ENCODE measurements at regions not wholly inside any gene's neighbourhood (a gene's known extent, or its start where the extent isn't known, plus 50 kb on each side); places are given as distances from the start of the nearest gene placed in this dataset.
"Not testable (repeated sequence)": the region's sequence is repeated elsewhere in the genome, so short reads cannot be mapped to it uniquely, and the experiment has no call there.

DNA sequence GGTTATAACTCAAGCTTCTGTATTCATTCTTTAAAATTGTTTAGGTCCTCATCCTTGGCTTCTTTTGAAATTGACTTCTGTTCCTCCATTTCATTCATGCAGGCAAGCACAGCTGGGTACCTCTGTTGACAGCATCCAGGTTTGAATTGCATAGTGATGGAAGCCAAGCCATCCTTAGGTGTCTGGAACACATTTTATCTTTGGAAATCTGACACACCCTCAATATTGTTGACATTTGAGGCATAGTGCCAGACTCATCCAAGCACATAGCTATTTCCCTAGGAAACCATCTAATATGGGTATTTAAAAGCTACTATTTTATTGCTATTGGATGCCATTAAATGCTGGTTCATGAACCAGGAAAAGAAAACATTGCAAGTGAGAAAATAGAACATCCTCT, 142.1 kb upstream of the PTPRZ1 start:
- TF ChIP-seq, protein P1, sequence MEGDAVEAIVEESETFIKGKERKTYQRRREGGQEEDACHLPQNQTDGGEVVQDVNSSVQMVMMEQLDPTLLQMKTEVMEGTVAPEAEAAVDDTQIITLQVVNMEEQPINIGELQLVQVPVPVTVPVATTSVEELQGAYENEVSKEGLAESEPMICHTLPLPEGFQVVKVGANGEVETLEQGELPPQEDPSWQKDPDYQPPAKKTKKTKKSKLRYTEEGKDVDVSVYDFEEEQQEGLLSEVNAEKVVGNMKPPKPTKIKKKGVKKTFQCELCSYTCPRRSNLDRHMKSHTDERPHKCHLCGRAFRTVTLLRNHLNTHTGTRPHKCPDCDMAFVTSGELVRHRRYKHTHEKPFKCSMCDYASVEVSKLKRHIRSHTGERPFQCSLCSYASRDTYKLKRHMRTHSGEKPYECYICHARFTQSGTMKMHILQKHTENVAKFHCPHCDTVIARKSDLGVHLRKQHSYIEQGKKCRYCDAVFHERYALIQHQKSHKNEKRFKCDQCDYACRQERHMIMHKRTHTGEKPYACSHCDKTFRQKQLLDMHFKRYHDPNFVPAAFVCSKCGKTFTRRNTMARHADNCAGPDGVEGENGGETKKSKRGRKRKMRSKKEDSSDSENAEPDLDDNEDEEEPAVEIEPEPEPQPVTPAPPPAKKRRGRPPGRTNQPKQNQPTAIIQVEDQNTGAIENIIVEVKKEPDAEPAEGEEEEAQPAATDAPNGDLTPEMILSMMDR (IDR thresholded peaks at IDR 0.05): no peak
- Histone ChIP-seq H3K27me3 (replicated peaks; ENCODE audit: insufficient read depth) (no peaks in the 10 kb centered on the region), H3K27ac (no peak overlapping the region), H3K36me3 (no peaks in the 10 kb centered on the region), H3K4me1 (ENCODE audit: control insufficient read depth in 1 of 2, low read depth in 2 of 2) (no peaks in the 10 kb centered on the region), H3K9me3 (peaks cover 9% of the 10 kb centered on the region), H3K4me3 (no peak overlapping the region)
- no peak for ATAC-seq (ENCODE audit: insufficient number of reproducible peaks, low FRiP score, low read depth)
- no peak for DNase-seq (ENCODE audit: low spot score)

DNA sequence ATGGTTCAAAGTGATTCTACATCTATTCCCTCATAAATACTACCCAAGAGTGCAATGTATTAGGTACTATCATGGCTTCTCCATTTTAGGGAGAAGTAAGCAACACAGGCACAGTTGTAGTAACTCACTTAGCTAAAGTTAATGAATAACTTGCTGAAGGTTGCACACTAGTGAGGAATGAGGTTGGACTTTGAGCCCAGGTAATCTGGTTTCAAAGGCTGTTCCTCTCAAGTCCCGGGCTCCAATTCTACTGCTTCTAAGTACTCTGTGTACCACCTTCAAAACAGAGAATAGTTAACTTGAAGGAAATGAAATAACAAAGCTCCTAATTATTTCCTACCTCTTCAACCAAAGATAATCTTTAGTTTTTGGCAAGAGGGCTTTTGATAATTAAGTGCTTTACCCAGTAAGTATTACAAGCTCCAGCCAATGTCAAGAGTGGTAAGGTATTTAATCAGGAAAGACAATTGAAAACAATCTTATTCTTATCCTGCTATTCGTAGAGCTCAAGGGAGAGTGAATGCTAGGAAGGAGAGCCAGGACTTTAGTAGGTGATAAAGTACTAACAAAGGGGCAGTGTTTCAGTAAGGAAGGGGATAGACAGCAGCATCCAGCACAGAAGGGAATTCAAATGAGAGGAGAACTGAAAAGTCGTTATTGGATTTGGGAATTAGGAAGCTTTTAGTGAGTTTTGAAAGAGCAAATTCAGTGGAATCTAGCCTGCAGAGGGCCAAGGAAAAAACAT, 158.2 kb upstream of the PTPRZ1 start:
- no peak overlapping the region for H3K27ac ChIP-seq
- H3K27me3 ChIP-seq (replicated peaks; ENCODE audit: insufficient read depth): no peaks in the 10 kb centered on the region
- TF ChIP-seq, protein P1 (IDR thresholded peaks at IDR 0.05): no peak
- no peaks in the 10 kb centered on the region for H3K36me3 ChIP-seq
- H3K9me3 ChIP-seq: no peaks in the 10 kb centered on the region
- H3K4me3 ChIP-seq: no peak overlapping the region
- no peak for ATAC-seq (ENCODE audit: insufficient number of reproducible peaks, low FRiP score, low read depth)
- H3K4me1 ChIP-seq (ENCODE audit: control insufficient read depth in 1 of 2, low read depth in 2 of 2): no peaks in the 10 kb centered on the region
- no peak for DNase-seq (ENCODE audit: low spot score)

DNA sequence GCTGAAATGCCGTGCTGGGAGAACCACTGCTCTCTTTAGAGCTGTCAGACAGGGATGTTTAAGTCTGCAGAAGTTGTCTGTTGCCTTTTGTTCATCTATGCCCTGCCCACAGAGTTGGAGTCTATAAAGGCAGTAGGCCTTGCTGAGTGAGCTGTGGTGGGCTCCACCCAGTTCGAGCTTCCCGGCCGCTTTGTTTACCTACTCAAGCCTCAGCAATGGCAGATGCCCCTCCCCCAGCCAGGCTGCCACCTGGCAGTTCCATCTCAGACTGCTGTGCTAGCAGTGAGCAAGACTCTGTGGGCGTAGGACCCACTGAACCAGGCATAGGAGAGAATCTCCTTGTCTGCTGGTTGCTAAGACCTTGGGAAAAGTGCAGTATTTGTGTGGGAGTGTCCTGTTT, 160.0 kb upstream of the PTPRZ1 start:
- ATAC-seq (ENCODE audit: insufficient number of reproducible peaks, low FRiP score, low read depth); H3K27ac ChIP-seq; H3K9me3 ChIP-seq; H3K27me3 ChIP-seq (replicated peaks; ENCODE audit: insufficient read depth); H3K4me1 ChIP-seq (ENCODE audit: control insufficient read depth in 1 of 2, low read depth in 2 of 2); H3K4me3 ChIP-seq; DNase-seq (ENCODE audit: low spot score); H3K36me3 ChIP-seq: not testable (repeated sequence)

DNA sequence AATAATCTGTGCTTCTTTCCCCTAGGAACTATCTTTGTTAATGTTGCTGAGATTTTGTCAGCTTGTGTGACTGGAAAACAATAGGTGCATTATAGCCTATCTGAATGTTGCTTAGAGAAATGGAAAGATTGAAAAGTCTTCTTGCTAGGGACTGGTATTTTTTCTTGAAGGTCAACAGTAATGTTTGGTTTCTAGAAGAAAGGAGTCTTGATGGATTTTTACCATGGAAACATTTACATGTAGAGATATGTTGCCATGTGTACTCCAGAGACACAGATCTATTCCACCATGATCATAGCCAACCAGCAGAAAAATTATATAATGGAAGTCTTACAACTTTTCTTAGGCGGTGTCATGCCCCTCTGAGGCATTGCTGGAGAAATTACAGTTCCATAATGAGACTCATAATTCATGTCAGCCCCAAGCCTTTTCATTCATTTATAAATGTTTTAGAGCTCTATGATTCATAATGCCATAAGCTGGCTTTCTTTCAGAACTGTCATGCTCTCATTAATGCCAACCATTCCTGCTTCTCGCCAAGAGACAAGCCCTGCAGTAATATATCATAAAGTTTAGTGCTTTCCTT, 175.1 kb upstream of the PTPRZ1 start:
- H3K36me3 ChIP-seq: no peaks in the 10 kb centered on the region
- no peaks in the 10 kb centered on the region for H3K4me1 ChIP-seq (ENCODE audit: control insufficient read depth in 1 of 2, low read depth in 2 of 2)
- no peaks in the 10 kb centered on the region for H3K27me3 ChIP-seq (replicated peaks; ENCODE audit: insufficient read depth)
- no peak overlapping the region for H3K4me3 ChIP-seq
- H3K9me3 ChIP-seq: no peaks in the 10 kb centered on the region
- ATAC-seq (ENCODE audit: insufficient number of reproducible peaks, low FRiP score, low read depth): no peak
- no peak for DNase-seq (ENCODE audit: low spot score)
- no peak overlapping the region for H3K27ac ChIP-seq
- TF ChIP-seq, protein P1 (IDR thresholded peaks at IDR 0.05): no peak

DNA sequence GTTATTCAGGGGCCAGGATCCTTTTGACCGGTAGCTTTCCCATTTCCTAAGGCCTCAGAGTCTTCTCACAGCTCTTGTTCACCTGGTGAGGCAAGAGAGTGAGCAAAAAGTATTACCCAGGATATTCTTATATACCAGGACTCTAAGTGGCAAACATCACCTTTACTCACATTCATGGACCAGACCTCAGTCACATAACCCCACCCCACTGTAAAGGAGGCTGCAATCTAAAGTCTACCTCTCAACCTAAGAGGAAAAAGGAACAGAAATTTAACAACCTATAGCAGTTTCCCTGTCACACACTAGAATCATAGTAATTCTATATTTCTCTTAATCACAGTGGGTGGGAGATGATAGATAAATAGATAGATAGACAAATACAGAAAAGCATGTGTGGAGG, 176.0 kb upstream of the PTPRZ1 start:
- Histone ChIP-seq H3K9me3 (no peaks in the 10 kb centered on the region), H3K27me3 (replicated peaks; ENCODE audit: insufficient read depth) (no peaks in the 10 kb centered on the region), H3K27ac (no peak overlapping the region), H3K4me1 (ENCODE audit: control insufficient read depth in 1 of 2, low read depth in 2 of 2) (no peaks in the 10 kb centered on the region), H3K36me3 (no peaks in the 10 kb centered on the region), H3K4me3 (no peak overlapping the region)
- no peak for DNase-seq (ENCODE audit: low spot score)
- ATAC-seq (ENCODE audit: insufficient number of reproducible peaks, low FRiP score, low read depth): no peak
- TF ChIP-seq, protein P1 (IDR thresholded peaks at IDR 0.05): no peak
